Bronchial epithelial cell (primary cell): ENCODE measurements at regions not wholly inside any gene's neighbourhood (a gene's known extent, or its start where the extent isn't known, plus 50 kb on each side); places are given as distances from the start of the nearest gene placed in this dataset.

ENCODE experiments used
- DNase-seq: peaks from one replicate; pipeline ENCODE4 v3.0.0-alpha.2; 2010; ENCODE audit warnings: low read depth
- FAIRE-seq: peaks from 2 replicates; lab custom pipeline; 2011; peaks lifted over from hg19 to GRCh38; lab: Jason Lieb, UNC
- H3K27me3 ChIP-seq: 2 replicates; pipeline ENCODE4 v1.5.1; 2011; ENCODE audit warnings: low read length; ENCODE audit not compliant: control insufficient read depth, insufficient read depth
- H3K36me3 ChIP-seq: 2 replicates; pipeline ENCODE4 v1.5.1; 2011; ENCODE audit warnings: low read length; ENCODE audit not compliant: control insufficient read depth, insufficient read depth
- H3K4me3 ChIP-seq: 2 replicates; pipeline ENCODE4 v1.5.1; 2011; ENCODE audit warnings: mild to moderate bottlenecking, low read depth, low read length, control low read depth
- CTCF ChIP-seq: IDR thresholded peaks from 2 replicates; pipeline ENCODE4 v1.5.1; 2011; ENCODE audit warnings: mild to moderate bottlenecking, moderate library complexity, low read length, control low read depth, inconsistent platforms; ENCODE audit not compliant: insufficient read depth, severe bottlenecking

GRCh38 chr2:104444889-104445288 is 409.0 kb upstream of the POU3F3 start:
- no peak for TF ChIP-seq CTCF
- FAIRE-seq (no peak), DNase-seq (no peak)
- H3K4me3 ChIP-seq, result no peak overlapping the region
- H3K36me3 ChIP-seq, result no peaks in the 10 kb centered on the region
- no peaks in the 10 kb centered on the region for H3K27me3 ChIP-seq

- no peak overlapping the region for H3K4me3 ChIP-seq
- no peaks in the 10 kb centered on the region for H3K36me3 ChIP-seq
- FAIRE-seq (no peak), DNase-seq (no peak)
- TF ChIP-seq CTCF, result no peak
- no peaks in the 10 kb centered on the region for H3K27me3 ChIP-seq
Observed at GRCh38 chr2:104447831-104448434, 406.0 kb upstream of the POU3F3 start.

- TF ChIP-seq CTCF, result no peak
- Histone ChIP-seq H3K27me3 (no peaks in the 10 kb centered on the region), H3K4me3 (no peak overlapping the region), H3K36me3 (no peaks in the 10 kb centered on the region)
- FAIRE-seq, result no peak
- no peak for DNase-seq
Observed at GRCh38 chr2:104448661-104449440, 405.1 kb upstream of the POU3F3 start.

- no peaks in the 10 kb centered on the region for H3K36me3 ChIP-seq
Observed at GRCh38 chr2:104452558-104452957, 401.4 kb upstream of the POU3F3 start.

GRCh38 chr2:104462731-104463130 is 391.2 kb upstream of the POU3F3 start:
- H3K27me3 ChIP-seq, result no peaks in the 10 kb centered on the region
- FAIRE-seq, result no peak
- no peak for DNase-seq
- H3K36me3 ChIP-seq, result no peaks in the 10 kb centered on the region
- TF ChIP-seq CTCF, result no peak
- no peak overlapping the region for H3K4me3 ChIP-seq

More at GRCh38 chr2:104452558-104452957, 401.4 kb upstream of the POU3F3 start:
- TF ChIP-seq CTCF, result no peak
- DNase-seq, result no peak
- FAIRE-seq, result no peak
- Histone ChIP-seq H3K27me3 (no peaks in the 10 kb centered on the region), H3K4me3 (no peak overlapping the region)
